NCI-H524 treated with DMSO at 0.1 percent for 48 hours (cell line): ENCODE measurements at regions not wholly inside any gene's neighbourhood (a gene's known extent, or its start where the extent isn't known, plus 50 kb on each side); places are given as distances from the start of the nearest gene placed in this dataset.

Source experiments
- DNase-seq: peaks from one replicate; lab custom pipeline; 2025; lab: John Stamatoyannopoulos, UW

GRCh38 chr1:72937905-72938304 is 655.6 kb upstream of the NEGR1 start:
- DNase-seq, result no peak

- DNase-seq, result no peak
Measured at GRCh38 chr1:72936942-72937341, 654.6 kb upstream of the NEGR1 start.

GRCh38 chr1:72936151-72936740 is 653.9 kb upstream of the NEGR1 start:
- no peak for DNase-seq

GRCh38 chr1:72932025-72932424 is 649.7 kb upstream of the NEGR1 start:
- no peak for DNase-seq

GRCh38 chr1:72930528-72930927 is 648.2 kb upstream of the NEGR1 start:
- no peak for DNase-seq

- DNase-seq, result no peak
Measured at GRCh38 chr1:72918940-72919339, 636.6 kb upstream of the NEGR1 start.

GRCh38 chr1:72917920-72918319 is 635.6 kb upstream of the NEGR1 start:
- DNase-seq, result no peak

- no peak for DNase-seq
Measured at GRCh38 chr1:72915581-72915980, 633.2 kb upstream of the NEGR1 start.

- DNase-seq, result no peak
Measured at GRCh38 chr1:72911656-72912055, 629.3 kb upstream of the NEGR1 start.

- no peak for DNase-seq
Measured at GRCh38 chr1:72896256-72896655, 613.9 kb upstream of the NEGR1 start.

GRCh38 chr1:72892461-72892860 is 610.1 kb upstream of the NEGR1 start:
- no peak for DNase-seq

- peak; percentile 85 for DNase-seq
Measured at GRCh38 chr1:72891976-72892375, 609.6 kb upstream of the NEGR1 start.

GRCh38 chr1:72885841-72886240 is 603.5 kb upstream of the NEGR1 start:
- DNase-seq, result no peak

GRCh38 chr1:72885017-72885416 is 602.7 kb upstream of the NEGR1 start:
- DNase-seq, result no peak

GRCh38 chr1:72869873-72870272 is 587.5 kb upstream of the NEGR1 start:
- DNase-seq, result no peak

- no peak for DNase-seq
Measured at GRCh38 chr1:72869441-72869840, 587.1 kb upstream of the NEGR1 start.

- DNase-seq, result peak; percentile 49
Measured at GRCh38 chr1:72851597-72851996, 569.3 kb upstream of the NEGR1 start.

- no peak for DNase-seq
Measured at GRCh38 chr1:72848997-72849396, 566.7 kb upstream of the NEGR1 start.

GRCh38 chr1:72847651-72848050 is 565.3 kb upstream of the NEGR1 start:
- no peak for DNase-seq

- no peak for DNase-seq
Measured at GRCh38 chr1:72846476-72847278, 564.3 kb upstream of the NEGR1 start.

GRCh38 chr1:72845981-72846380 is 563.6 kb upstream of the NEGR1 start:
- DNase-seq, result no peak

GRCh38 chr1:72845381-72845780 is 563.0 kb upstream of the NEGR1 start:
- no peak for DNase-seq

- no peak for DNase-seq
Measured at GRCh38 chr1:72837781-72838180, 555.4 kb upstream of the NEGR1 start.
